ENCODE measurements at regions not wholly inside any gene's neighbourhood (a gene's known extent, or its start where the extent isn't known, plus 50 kb on each side); places are given as distances from the start of the nearest gene placed in this dataset.

DNA sequence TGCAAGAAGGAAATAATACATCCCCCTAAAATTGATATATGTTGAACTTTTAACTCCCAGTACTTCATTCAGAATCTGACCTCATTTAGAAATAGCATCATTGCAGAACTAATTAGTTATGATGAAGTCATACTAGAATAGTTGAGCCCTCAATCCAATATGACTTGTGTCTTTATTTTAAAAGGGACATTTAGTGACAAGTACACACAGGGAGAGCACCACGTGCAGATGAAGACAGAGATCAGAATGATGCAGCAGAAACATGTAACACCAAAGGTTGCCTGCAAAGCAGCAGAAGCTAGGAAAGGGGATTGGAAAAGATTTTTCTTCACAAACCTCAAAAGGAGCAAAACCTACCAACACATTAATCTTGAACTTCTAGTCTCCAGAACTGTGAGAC is 2602.5 kb downstream of the PCDH9 start:
- TF ChIP-seq, protein P1, sequence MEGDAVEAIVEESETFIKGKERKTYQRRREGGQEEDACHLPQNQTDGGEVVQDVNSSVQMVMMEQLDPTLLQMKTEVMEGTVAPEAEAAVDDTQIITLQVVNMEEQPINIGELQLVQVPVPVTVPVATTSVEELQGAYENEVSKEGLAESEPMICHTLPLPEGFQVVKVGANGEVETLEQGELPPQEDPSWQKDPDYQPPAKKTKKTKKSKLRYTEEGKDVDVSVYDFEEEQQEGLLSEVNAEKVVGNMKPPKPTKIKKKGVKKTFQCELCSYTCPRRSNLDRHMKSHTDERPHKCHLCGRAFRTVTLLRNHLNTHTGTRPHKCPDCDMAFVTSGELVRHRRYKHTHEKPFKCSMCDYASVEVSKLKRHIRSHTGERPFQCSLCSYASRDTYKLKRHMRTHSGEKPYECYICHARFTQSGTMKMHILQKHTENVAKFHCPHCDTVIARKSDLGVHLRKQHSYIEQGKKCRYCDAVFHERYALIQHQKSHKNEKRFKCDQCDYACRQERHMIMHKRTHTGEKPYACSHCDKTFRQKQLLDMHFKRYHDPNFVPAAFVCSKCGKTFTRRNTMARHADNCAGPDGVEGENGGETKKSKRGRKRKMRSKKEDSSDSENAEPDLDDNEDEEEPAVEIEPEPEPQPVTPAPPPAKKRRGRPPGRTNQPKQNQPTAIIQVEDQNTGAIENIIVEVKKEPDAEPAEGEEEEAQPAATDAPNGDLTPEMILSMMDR (IDR thresholded peaks at IDR 0.05), result no peak
- TF ChIP-seq POLR2AphosphoS5 (IDR thresholded peaks at IDR 0.05) (no peak), POLR2A (IDR thresholded peaks at IDR 0.05) (no peak)
- intact Hi-C loops (cut with DNase I), result no loop called here
- Histone ChIP-seq H3K27me3 (replicated peaks; ENCODE audit: insufficient read depth) (no peaks in the 10 kb centered on the region), H3K27ac (no peak overlapping the region), H3K4me1 (replicated peaks) (no peaks in the 10 kb centered on the region), H3K36me3 (no peaks in the 10 kb centered on the region), H3K9me3 (no peaks in the 10 kb centered on the region), H3K4me3 (no peak overlapping the region)
- WGBS, result 27% methylated on average over 1 of the region's 1 CpG
- no peak for DNase-seq (ENCODE audit: low spot score)

DNA sequence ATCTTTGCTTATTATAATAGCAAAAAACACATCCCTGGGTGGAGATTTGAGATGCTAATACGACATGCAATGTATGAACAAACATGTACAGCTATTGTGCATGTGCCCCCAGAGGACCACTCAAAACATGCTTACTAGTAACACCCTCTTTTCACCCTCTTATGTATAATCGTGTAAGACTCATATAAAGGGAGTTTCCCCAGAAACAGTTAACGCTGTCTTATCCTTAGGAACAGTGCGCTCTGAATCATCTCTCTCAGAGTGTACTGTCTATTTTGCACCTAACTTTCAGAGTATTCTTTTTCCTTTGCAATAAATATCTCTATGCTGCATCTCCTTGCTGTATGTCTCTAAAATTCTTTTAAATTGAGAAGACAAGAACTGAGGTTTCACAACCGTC is 2604.0 kb downstream of the PCDH9 start:
- DNase-seq (ENCODE audit: low spot score), result no peak
- intact Hi-C loops (cut with DNase I), result no loop called here
- Histone ChIP-seq H3K27me3 (replicated peaks; ENCODE audit: insufficient read depth) (no peaks in the 10 kb centered on the region), H3K4me3 (no peak overlapping the region), H3K9me3 (no peaks in the 10 kb centered on the region), H3K4me1 (replicated peaks) (no peaks in the 10 kb centered on the region), H3K27ac (no peak overlapping the region), H3K36me3 (no peaks in the 10 kb centered on the region)
- WGBS, result 90% methylated on average over 5 of the region's 5 CpGs
- TF ChIP-seq, protein P1 (IDR thresholded peaks at IDR 0.05), result no peak
- TF ChIP-seq POLR2A (IDR thresholded peaks at IDR 0.05) (no peak), POLR2AphosphoS5 (IDR thresholded peaks at IDR 0.05) (no peak)

DNA sequence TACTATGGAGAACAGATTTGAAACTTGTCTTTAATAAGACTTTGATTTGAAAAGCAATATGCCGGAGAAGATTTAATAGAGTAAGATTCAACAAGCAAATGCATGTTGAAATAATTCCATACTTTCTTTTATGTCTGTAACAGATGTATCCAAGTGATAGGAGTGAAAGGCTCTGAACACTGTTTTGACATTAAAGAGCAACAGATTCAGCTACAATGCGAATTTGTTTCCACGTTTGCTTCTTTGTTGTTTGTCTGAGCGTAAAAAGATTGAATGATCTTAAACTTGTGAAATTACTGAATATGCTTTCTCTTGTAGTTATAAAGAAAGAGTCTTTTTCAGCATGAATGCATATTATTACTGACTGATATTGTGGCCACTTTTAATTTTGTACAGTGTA is 2612.9 kb downstream of the PCDH9 start:
- no peaks in the 10 kb centered on the region for H3K36me3 ChIP-seq
- intact Hi-C loops (cut with DNase I), result no loop called here

DNA sequence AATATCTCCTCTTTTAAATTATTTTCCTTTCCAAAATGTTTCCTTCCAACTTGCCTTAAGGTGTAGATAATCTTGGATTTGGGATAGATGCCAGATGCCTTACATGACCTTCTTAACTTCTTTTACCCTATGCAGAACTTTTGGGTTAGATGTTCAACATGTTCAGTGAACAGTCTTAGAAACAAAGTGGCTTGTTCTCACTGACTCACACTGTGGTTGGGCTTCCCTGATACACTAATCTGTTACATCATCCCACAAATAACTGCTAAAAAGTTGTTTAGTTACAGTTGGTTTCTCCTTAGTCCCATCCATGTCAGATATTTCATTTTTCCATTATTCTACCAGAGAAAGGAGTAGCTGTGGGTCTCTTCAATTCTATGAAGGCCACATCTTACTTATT is 2638.2 kb downstream of the PCDH9 start:
- Histone ChIP-seq H3K4me1 (replicated peaks) (no peaks in the 10 kb centered on the region), H3K9me3 (no peaks in the 10 kb centered on the region), H3K27ac (no peak overlapping the region), H3K36me3 (no peaks in the 10 kb centered on the region), H3K27me3 (replicated peaks; ENCODE audit: insufficient read depth) (no peaks in the 10 kb centered on the region), H3K4me3 (no peak overlapping the region)
- TF ChIP-seq, protein P1 (IDR thresholded peaks at IDR 0.05), result no peak
- no peak for TF ChIP-seq POLR2A (IDR thresholded peaks at IDR 0.05)
- TF ChIP-seq POLR2AphosphoS5 (IDR thresholded peaks at IDR 0.05), result no peak
- intact Hi-C loops (cut with DNase I), result no loop called here
- no peak for DNase-seq (ENCODE audit: low spot score)

More for the DNA sequence above, 2612.9 kb downstream of the PCDH9 start:
- Histone ChIP-seq H3K27me3 (replicated peaks; ENCODE audit: insufficient read depth) (no peaks in the 10 kb centered on the region), H3K4me1 (replicated peaks) (no peaks in the 10 kb centered on the region), H3K9me3 (no peaks in the 10 kb centered on the region), H3K4me3 (no peak overlapping the region), H3K27ac (no peak overlapping the region)
- 67% methylated on average over 4 of the region's 4 CpGs for WGBS
- TF ChIP-seq POLR2A (IDR thresholded peaks at IDR 0.05), result no peak
- TF ChIP-seq, protein P1 (IDR thresholded peaks at IDR 0.05), result no peak
- no peak for TF ChIP-seq POLR2AphosphoS5 (IDR thresholded peaks at IDR 0.05)
- no peak for DNase-seq (ENCODE audit: low spot score)

DNA sequence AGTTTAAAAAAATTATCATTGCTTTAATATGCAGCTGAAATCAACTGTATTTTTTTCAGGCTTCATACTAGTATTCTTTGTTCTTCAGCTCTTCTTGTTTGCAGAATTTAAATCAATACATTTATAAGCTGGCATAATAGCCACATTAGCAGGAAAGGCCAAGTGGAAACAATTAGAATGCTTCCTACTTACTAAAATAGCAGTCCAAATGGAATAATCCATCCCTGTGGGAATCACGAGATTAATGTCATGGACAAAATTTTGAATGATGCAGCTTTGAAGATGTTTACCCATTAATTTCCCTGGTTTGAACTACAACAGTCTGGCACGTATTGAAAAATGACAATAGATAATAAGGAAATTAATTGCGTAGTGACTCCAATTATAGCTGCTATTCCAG is 2650.8 kb downstream of the PCDH9 start:
- Histone ChIP-seq H3K9me3 (no peaks in the 10 kb centered on the region), H3K27ac (no peak overlapping the region), H3K4me3 (no peak overlapping the region), H3K27me3 (replicated peaks; ENCODE audit: insufficient read depth) (no peaks in the 10 kb centered on the region), H3K36me3 (no peaks in the 10 kb centered on the region), H3K4me1 (replicated peaks) (no peaks in the 10 kb centered on the region)
- no peak for TF ChIP-seq POLR2A (IDR thresholded peaks at IDR 0.05)
- no peak for TF ChIP-seq POLR2AphosphoS5 (IDR thresholded peaks at IDR 0.05)
- TF ChIP-seq, protein P1 (IDR thresholded peaks at IDR 0.05), result no peak
- DNase-seq (ENCODE audit: low spot score), result no peak
- WGBS, result 87% methylated on average over 3 of the region's 3 CpGs
- intact Hi-C loops (cut with DNase I), result no loop called here

All from prostate gland (tissue), 2 donors.